ENCODE measurements at regions not wholly inside any gene's neighbourhood (a gene's known extent, or its start where the extent isn't known, plus 50 kb on each side); places are given as distances from the start of the nearest gene placed in this dataset.

DNA sequence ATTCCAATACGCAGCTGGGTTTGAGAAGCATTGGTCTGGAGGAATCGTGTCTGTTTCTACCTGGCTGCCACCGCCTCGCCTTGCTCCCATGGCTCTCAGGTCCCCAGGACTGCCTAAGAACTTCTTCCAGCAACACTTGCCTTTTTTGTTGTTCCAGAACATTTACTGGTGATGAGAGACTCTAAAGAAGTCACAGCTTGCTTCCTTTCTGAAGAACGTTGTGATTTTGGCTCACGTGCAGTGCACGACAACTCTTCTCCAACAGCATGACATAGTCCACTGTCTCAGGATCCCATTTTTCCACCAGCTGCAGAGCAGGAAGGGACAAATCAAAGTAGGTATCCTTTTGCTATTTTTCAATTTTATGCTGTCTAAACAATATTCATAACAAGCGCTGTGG lies 940.9 kb downstream of the SLC4A3 start:
- DNase-seq (ENCODE audit: extremely low read depth, low read depth): no peak
- H3K4me3 ChIP-seq (replicated peaks; ENCODE audit: low read depth, low read length): no peak overlapping the region
- TF ChIP-seq, protein P1, sequence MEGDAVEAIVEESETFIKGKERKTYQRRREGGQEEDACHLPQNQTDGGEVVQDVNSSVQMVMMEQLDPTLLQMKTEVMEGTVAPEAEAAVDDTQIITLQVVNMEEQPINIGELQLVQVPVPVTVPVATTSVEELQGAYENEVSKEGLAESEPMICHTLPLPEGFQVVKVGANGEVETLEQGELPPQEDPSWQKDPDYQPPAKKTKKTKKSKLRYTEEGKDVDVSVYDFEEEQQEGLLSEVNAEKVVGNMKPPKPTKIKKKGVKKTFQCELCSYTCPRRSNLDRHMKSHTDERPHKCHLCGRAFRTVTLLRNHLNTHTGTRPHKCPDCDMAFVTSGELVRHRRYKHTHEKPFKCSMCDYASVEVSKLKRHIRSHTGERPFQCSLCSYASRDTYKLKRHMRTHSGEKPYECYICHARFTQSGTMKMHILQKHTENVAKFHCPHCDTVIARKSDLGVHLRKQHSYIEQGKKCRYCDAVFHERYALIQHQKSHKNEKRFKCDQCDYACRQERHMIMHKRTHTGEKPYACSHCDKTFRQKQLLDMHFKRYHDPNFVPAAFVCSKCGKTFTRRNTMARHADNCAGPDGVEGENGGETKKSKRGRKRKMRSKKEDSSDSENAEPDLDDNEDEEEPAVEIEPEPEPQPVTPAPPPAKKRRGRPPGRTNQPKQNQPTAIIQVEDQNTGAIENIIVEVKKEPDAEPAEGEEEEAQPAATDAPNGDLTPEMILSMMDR (IDR thresholded peaks at IDR 0.05; ENCODE audit: low read depth, low read length, missing control alignments): no peak

DNA sequence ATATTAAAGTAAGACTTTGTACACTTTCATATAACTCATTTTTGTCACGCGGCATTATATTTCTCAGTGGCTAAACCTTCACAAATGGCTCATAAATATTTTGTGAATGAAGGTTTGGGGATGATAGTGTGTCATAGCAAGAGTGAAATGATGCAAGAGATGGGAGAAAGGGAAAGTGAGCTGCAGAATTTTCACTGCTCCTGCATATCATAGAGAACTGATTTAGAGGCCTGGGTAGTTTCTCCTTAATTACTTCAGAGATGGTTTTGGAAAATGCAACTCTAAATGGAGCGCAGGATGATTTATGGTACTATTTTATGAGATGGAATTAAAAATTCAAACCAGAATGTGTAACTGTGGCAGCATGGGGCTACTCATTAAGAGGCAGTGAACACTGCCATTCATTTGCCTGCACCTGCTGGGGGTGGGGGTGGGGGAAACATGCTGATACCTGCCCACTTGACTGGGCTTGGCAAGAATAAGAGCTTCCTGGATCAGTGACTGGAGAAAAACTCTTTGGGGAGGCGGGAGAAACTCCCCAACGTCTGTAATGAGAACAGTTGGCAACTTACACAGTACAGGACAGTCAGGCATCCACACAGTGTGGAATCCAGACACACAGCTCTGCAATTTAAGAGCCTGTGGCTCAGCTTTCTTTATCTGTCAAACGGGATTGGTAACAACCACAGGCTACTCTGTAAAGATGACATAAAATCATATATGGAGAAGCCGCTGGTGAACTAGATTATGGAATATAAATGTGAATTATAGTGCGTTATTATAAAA lies 941.9 kb downstream of the SLC4A3 start:
- H3K4me3 ChIP-seq (replicated peaks; ENCODE audit: low read depth, low read length): no peak overlapping the region
- TF ChIP-seq, protein P1 (IDR thresholded peaks at IDR 0.05; ENCODE audit: low read depth, low read length, missing control alignments): no peak
- no peak for DNase-seq (ENCODE audit: extremely low read depth, low read depth)

DNA sequence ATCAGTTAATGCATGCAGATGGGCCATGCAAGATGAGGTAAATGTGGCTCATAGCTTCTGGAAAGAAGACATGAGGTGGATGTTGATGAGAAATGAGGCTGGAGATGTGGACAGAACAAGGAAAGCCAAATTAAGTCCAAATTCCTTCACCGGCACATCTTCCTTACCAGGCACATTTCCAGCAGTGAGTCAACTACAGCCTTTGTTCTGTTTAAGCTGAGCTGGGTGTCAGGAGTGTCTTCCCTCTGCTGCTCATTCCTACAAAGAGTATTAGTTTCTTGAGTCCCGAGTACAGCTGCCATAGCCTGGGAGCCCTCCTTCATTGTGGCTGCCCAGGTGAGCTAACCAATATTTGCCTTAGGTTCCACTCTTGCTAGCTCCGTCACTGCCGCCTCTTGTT lies 945.0 kb downstream of the SLC4A3 start:
- DNase-seq (ENCODE audit: extremely low read depth, low read depth): no peak
- TF ChIP-seq, protein P1 (IDR thresholded peaks at IDR 0.05; ENCODE audit: low read depth, low read length, missing control alignments): no peak
- no peak overlapping the region for H3K4me3 ChIP-seq (replicated peaks; ENCODE audit: low read depth, low read length)

DNA sequence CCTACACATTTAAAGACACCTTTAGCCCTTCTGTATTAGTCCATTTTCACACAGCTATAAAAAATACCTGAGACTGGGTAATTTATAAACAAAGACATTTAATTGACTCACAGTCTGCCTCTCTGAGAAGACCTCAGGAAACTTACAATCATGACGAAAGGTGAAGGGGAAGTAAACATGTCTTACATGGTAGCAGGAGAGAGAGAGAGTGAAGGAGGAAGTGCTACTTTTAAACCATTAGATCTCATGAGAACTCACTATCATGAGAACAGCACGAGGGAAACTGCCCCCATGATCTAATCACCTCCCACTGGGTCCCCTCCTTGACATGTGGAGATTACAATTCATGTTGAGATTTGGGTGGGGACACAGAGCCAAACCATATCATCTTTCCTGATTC lies 946.6 kb downstream of the SLC4A3 start:
- H3K4me3 ChIP-seq (replicated peaks; ENCODE audit: low read depth, low read length): no peak overlapping the region
- DNase-seq (ENCODE audit: extremely low read depth, low read depth): no peak
- TF ChIP-seq, protein P1 (IDR thresholded peaks at IDR 0.05; ENCODE audit: low read depth, low read length, missing control alignments): no peak

DNA sequence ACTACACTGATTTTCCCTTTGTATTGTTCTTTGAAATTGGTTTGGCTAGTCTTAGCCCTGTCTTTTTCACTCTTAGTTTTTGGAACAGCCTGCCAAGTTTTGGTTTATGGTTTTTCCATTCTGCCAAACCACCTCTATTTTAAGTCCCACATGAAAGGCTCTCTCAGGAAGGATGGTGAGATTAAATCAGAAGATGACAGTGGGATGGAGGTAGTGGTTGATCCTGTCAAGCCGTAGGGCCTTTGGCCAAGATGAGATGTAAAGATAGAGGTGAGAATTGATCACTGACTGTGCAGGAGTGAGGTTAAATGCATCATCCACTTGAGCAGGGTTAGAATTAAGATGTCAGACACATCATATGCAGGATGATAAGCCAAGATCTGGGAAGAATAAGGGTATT lies 948.5 kb downstream of the SLC4A3 start:
- no peak overlapping the region for H3K4me3 ChIP-seq (replicated peaks; ENCODE audit: low read depth, low read length)
- TF ChIP-seq, protein P1 (IDR thresholded peaks at IDR 0.05; ENCODE audit: low read depth, low read length, missing control alignments): no peak
- DNase-seq (ENCODE audit: extremely low read depth, low read depth): no peak

DNA sequence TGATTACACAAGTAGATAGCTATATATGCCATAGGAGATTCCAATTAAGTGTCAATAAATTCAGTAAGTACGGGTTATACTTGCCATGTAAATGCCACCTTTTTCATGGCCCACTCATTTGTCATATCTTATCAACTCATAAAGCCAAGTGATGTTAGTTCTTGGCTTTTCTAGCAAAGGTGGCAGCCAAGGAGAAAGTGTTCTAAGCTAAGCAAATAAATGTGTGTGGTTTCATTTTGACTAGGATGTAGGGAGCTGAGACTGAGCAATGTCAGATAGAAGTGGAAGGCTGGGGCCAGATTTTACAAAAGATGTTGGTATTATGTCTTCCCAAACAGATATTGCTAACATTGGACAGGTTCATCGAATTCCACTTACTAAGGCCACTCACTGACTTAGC lies 952.0 kb downstream of the SLC4A3 start:
- no peak for DNase-seq (ENCODE audit: extremely low read depth, low read depth)
- TF ChIP-seq, protein P1 (IDR thresholded peaks at IDR 0.05; ENCODE audit: low read depth, low read length, missing control alignments): no peak
- H3K4me3 ChIP-seq (replicated peaks; ENCODE audit: low read depth, low read length): no peak overlapping the region

DNA sequence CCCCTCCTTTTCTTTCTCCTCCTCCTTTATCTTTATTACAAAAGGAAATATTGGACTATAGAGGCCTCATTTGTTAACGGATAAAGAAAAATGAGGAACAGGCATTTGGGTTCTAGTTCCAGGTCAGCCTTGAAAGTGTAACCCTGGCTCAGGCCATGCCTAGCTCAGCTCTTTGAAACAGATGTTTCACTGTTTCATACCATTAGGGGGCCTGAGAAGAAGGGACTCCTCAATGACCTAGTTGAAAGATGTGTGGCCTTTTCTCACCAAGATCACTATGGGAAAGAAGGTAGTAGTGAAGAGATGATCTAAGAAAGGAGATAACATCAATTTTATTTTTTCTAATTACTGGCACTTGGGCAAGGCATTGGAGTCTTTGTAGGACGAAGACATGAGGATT lies 952.7 kb downstream of the SLC4A3 start:
- H3K4me3 ChIP-seq (replicated peaks; ENCODE audit: low read depth, low read length): no peak overlapping the region
- TF ChIP-seq, protein P1 (IDR thresholded peaks at IDR 0.05; ENCODE audit: low read depth, low read length, missing control alignments): no peak
- DNase-seq (ENCODE audit: extremely low read depth, low read depth): no peak

All from HFF-Myc (cell line).